Activated T-cell treated with anti-CD3 and anti-CD28 coated beads, Interleukin-2, amount 50 U/mL, for 4 hours (primary cell): ENCODE measurements at regions not wholly inside any gene's neighbourhood (a gene's known extent, or its start where the extent isn't known, plus 50 kb on each side); places are given as distances from the start of the nearest gene placed in this dataset.
"Not testable (repeated sequence)": the region's sequence is repeated elsewhere in the genome, so short reads cannot be mapped to it uniquely, and the experiment has no call there.

Experiments used
- ATAC-seq, 2 donors: fragments of 200-7000 bp; cut with Tn5 transposase; one replicate each; pipeline ENCODE4 v1.10.0; 2021
- DNase-seq: peaks from one replicate; pipeline ENCODE4 v3.0.0-alpha.2; 2020
- H3K27me3 Mint-ChIP-seq: one replicate; pipeline ENCODE4 v1.8.0; 2021; ENCODE audit warnings: low read depth, mixed read lengths
- H3K36me3 Mint-ChIP-seq: one replicate; pipeline ENCODE4 v1.8.0; 2022; ENCODE audit warnings: mixed read lengths; ENCODE audit not compliant: insufficient read depth
- H3K4me1 Mint-ChIP-seq: one replicate; pipeline ENCODE4 v1.8.0; 2021; ENCODE audit warnings: low read depth, mixed read lengths
- H3K4me3 Mint-ChIP-seq: one replicate; pipeline ENCODE4 v1.8.0; 2021; ENCODE audit warnings: mild to moderate bottlenecking, moderate library complexity, mixed read lengths
- H3K9me3 Mint-ChIP-seq: one replicate; pipeline ENCODE4 v1.8.0; 2021; ENCODE audit warnings: mixed read lengths

DNA sequence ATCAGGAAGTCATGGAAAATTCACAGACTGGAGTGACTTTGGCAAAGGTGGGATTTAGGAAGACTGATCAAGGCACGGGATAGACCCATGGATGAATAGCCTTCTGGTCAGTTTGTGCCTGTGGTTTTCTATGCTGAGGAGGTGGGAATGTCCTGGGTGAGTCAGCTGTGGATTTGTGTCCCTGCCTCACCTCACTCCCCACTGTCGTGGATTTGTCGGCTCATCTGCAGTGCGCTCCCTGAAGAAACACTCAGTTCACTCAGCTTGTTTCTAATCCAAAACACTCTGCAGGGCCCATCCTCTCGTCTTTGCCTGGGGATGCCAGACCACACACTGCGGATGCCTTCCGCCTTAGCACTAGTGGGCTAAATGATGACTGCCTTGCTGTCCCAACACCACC, 50.2 kb upstream of the TP53BP2 start:
- H3K36me3 Mint-ChIP-seq, H3K4me1 Mint-ChIP-seq, H3K27me3 Mint-ChIP-seq, ATAC-seq, DNase-seq, H3K9me3 Mint-ChIP-seq, H3K4me3 Mint-ChIP-seq: not testable (repeated sequence)
